ENCODE measurements at regions not wholly inside any gene's neighbourhood (a gene's known extent, or its start where the extent isn't known, plus 50 kb on each side); places are given as distances from the start of the nearest gene placed in this dataset.
A peak's percentile ranks its signal among the peaks of the same experiment; 100 is the strongest.

DNA sequence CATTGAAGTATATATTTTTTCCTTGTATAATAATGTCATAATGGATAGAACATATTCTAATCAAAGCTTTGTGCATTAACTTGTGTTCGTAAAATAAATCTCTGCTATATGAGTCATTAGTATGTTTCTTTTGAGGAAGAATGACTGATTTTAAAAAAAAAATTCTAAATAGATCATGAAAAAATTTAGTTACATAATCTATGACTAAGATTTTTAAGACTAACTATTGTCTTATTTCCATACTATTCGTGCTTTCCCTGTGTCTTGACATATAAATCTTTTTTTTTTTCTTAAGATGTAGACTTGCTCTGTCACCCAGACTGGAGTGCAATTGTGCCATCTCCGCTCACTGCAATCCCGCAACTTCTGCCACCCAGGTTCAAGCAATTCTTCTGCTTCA lies 226.1 kb downstream of the DSEL start:
- DNase-seq (ENCODE audit: low read depth, low spot score), result no peak

DNA sequence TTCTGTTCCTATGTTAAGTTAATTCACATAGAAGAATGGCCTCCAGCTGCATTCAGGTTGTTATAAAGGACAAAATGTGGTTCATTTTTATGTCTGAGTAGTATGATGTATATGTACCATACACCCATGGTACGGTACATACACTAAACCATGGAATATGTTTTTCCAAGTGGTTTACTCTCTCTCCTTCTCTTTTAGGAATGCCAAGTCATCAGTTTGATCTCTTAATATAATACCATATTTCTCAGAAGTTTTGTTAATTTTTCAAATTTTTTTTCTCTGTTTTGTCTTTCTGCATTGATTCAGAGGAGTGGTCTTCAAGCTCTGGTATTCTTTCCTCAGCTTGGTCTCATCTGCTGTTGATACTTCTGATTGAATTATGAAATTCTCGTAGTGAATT lies 230.9 kb downstream of the DSEL start:
- DNase-seq (ENCODE audit: low read depth, low spot score), result no peak

DNA sequence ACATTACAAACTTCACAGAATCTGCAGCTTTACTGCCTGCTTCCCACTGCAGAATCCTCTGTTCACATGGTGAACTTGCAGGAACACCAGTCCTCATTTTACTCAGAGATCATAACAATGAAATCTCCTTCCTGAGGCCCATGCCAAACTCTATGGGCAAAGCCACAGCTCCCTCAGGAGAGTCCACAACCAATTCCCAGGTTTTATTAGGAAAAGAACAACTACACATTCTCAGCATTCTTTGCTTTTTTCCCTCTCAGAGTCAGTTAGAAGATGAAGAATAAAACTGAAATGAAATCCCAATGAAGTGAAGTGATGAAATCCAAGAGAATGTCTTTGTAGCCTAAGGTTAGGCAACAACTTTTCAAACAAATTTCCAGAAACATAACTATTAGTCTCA lies 233.7 kb downstream of the DSEL start:
- no peak for DNase-seq (ENCODE audit: low read depth, low spot score)

DNA sequence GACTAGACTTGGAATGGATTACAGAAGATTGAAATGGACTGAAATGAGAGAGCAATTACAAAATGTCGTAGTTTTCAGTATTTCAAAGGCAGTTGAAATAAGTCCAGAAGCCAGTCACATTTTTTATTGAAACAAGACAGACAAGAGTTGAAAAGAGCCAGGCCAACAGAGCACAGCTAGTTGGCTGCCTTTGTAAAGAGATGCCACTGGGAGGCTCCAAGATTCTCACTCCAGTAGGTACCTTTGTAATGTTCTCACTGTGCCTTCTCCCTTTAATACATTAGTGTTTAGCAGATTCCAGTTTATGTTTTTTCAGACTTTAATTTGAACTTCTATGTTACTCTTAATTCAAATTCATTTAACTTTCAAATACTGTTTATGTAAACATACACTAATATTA lies 234.8 kb downstream of the DSEL start:
- DNase-seq (ENCODE audit: low read depth, low spot score), result no peak

DNA sequence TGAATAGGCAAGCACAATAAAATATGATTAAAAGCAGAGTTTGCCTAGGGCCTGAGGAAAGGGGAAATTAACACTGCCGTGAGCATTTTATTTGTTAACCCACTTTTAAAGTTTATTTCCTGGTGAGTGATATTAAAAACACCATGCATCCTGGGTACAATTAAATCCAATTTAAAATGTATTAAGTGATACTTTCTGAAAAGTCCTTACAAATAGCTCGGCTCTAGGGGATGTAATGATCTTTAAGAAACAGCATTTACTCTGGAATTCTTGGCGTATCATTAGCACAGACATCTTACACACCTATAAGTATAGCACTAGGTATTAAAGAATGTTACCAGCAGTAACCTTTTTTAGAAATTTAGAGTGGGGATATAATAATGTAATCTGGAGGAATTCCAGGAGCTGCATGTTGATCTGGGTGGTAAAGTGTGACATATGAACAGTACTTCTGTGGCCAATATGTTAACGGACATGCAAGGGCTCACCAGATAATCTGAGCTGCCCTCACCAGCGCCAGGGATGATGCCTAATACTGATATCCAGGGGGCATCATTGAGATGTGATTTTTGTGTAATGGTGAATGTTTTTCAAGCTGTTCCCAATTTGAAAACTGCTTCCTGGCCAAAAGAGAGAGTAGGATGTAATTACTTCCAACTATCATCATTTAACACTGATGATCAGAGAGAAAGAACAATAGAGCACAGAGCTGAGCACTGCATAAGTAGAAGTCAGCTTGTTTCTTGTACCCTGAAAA lies 235.9 kb downstream of the DSEL start:
- no peak for DNase-seq (ENCODE audit: low read depth, low spot score)

DNA sequence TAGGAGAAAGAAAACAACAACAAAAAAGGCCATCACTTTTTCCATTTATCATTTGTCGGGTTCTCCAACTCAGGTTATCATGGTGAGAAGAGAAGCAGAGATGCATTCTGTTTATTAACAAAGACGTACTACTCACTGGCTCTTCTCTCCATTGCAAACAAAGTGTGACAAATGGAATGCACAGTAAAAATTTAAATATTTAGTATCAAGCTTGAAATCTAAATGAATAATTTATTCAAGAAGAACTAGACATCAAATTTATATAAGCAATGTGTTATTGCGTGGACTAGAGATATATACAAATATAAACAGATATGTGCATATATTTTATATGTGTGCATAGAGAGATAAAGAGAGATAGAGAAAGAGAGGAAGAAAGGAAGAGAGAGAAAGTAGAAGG lies 236.5 kb downstream of the DSEL start:
- no peak for DNase-seq (ENCODE audit: low read depth, low spot score)

DNA sequence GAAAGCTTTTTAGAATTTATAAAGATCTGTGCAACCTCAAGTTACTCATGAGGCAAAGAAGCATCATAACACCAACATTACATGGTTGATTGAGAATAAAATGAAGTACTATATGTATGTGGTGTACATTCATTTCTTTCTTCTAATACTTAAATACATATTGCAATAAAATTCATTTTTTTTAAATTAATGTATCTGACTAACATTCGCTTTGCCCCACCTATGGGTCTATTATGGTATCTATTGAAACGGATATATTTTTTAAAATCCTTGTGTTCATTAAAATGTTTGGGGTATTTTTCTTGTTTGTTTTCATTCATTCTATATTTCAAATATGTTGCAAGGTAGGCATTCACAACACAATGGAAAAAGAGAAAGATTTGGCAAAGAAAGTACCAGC lies 237.5 kb downstream of the DSEL start:
- DNase-seq (ENCODE audit: low read depth, low spot score), result no peak

DNA sequence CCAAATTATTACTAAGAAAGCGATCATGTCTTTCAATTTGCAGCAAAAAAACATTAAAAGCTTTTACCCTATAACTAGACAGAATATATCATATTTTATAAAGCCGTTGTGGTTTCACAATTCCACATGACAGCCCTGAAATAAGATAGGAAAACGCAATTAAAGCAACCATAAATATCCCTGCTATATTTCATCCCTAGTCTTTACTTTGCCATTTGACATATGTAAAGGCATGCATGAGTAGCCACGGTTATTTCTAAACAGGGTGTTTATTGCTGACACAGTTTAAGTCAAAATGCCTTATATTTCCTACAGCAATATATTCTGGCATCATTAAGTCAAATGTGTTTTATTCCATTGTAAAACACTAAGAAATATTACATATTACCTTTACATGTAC lies 239.9 kb downstream of the DSEL start:
- DNase-seq (ENCODE audit: low read depth, low spot score), result no peak

DNA sequence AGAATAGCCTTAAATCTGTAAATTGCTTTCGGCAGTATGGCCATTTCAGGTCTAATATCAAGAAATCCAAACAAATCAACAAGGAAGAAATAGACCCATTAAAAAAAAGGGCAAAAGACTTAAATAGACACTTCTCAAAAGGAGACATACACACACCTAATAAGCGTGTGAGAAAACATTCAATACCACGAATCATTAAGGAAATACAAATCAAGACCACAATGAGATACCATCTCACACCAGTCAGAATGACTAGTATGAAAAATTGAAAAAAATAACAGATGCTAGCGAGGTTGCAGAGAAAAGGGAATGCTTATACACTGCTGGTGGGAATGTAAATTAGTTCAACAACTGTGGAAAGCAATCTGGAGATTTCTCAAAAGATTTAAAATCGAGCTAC lies 243.2 kb downstream of the DSEL start:
- DNase-seq (ENCODE audit: low read depth, low spot score), result no peak

DNA sequence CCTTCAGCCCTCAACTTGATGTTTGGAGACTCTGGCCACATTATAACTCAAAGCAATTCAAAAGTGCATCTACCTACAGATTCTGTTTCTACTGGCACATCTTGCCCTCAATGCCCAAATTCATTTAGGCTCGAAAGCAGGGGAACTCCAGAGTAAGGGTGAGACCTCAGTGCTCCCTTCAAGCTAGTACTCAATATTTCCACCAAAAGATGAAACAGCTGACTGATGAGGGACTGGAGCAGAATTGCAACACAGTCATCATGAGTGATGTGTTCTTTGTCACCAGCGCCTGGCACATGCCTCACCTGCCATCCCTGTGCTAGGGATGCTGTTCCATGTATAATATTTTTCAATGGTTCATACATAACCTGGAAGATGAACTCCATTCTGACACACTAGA lies 247.3 kb downstream of the DSEL start:
- DNase-seq (ENCODE audit: low read depth, low spot score), result no peak

DNA sequence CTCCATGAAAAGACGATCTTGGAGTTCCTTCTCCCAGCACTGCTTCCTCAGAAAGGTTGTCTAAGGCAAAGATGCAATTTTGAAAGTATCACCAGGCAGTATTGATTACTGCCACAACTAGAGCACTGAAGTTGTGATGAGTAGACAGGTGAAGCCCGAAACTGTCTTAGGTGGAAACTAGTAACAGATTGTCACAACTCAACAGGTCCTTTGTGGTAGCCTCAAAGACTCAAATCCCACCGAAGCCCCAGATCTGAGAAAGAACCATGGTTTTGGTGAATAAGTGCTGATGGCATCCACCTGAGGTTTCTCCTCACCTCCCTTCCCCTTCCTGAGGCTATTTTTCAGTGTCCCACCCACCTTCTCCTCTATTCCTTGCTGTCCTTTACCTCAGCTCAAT lies 248.0 kb downstream of the DSEL start:
- no peak for DNase-seq (ENCODE audit: low read depth, low spot score)

DNA sequence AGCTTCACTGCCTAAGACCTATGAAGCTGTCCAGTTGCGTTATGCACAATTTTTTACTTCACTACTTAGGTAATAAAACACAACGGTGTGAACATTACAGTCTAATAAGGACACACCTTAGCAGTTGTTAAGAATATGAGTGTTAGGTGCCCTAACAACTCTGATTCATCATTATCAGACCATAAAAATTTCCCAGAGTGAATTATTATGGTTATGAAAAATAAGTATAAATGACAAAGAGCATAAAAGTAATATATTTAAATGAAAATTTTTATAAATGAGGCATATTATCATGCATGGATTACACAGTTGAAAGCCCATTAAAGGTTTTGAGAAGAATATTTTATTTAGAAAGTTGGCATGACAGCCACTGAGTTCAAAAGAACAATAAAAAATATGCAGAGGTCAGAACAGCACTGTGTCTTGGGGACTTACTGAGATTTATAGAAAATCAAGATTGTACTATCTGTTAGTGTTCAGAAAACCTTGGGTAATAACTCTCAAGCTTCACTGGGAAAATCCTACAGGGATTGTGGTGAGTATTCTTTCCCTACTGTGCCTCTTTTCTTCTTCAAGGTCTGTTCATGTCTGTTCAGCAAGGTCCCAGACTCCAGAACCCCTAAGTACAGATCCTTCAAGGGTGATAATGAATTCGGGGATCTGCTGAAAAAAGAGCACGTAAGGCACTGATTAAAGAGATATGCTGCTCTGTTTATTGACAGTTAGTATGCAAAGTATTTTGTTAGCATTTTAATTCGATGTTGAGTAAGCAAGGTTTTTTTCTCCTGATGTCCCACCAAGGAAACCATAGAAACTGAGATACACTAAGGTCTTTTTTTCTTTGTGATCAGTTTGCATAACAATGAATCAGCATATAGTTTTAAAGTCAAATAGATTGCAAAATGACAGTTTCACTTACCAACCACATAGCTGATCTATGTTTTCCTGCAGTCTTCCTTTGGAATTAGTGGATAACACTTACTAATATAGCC lies 250.0 kb downstream of the DSEL start:
- no peak for DNase-seq (ENCODE audit: low read depth, low spot score)

DNA sequence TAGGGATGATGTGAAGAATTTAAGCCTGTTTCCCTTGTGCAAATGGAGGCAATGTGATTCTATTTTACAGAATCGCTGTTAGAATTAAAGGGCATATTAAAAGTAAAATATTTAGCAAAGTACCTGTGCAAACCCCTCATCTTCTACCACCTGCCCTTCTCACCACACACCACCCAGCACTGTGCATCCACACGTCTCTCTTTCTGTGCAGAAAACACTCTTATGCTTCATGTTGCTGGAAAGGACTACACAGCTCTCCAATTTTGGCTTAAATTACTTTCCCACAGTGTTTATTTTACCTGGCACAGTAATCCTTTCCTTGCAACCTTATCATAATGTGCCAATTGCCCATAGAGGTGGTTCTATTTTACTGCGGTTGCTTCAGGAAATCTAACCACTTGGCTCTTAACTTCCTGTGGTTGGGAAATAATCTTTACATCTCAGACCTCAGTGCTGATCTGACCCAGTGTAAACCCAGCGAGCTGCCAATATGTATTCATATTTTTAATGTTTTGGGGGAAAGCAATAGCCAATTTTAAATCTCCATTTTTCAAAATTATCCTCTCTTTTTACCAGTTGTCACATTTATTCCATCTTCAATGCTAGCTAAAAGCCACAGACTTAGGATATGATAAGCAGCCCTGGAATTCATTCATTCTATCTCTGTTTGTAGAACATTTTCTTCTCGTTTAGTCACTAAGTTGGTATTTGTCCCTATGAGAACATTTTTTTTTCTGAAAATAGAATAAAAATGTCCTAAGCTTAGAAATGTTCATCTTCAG lies 250.9 kb downstream of the DSEL start:
- DNase-seq (ENCODE audit: low read depth, low spot score), result peak; percentile 11

DNA sequence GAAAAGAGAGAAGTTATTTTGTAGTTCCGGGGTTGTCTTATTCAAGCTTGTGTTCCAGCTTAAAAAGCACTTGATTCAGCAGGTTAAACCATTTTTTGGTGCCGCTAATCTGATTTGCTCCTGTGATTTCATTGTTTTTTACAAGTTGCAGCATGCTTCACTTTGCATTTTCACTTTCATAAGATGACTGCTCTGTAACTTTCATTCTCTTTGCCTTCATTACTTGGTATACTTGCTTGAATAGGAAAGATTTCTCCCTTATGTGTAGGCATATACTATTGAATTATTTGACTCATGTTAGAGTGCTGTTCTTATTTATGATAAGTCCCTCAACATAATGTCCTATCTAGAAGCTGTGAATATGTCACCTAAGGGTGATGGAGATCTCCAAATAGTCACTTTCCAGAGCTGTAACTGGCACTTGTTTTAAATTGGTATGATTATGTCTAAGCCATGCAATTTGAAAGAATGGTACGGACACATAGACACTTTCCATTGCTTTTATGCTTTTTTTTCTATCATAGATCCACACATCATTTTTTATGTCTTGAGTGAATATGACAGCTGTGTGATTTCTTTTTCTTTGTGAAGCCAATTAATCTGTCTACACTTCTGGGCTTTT lies 254.5 kb downstream of the DSEL start:
- no peak for DNase-seq (ENCODE audit: low read depth, low spot score)

DNA sequence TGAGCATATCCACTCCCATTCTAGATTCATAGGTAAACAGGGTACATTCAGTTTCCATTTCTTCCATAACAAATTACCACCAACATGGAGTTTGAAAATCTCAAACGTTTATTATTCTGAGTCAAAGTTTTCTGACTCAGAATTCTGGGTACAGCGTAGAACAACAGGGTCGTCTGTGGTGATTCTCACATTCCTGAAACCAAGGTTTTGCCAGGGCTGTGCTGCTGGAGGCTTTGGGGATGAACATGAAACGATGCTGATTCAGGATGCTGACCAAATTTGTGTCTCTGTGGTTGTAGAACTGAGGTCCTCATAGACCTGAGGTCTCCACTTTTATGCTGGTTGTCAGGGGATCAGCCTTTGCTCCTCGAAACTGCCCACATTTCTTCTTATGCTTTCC lies 255.7 kb downstream of the DSEL start:
- no peak for DNase-seq (ENCODE audit: low read depth, low spot score)

DNA sequence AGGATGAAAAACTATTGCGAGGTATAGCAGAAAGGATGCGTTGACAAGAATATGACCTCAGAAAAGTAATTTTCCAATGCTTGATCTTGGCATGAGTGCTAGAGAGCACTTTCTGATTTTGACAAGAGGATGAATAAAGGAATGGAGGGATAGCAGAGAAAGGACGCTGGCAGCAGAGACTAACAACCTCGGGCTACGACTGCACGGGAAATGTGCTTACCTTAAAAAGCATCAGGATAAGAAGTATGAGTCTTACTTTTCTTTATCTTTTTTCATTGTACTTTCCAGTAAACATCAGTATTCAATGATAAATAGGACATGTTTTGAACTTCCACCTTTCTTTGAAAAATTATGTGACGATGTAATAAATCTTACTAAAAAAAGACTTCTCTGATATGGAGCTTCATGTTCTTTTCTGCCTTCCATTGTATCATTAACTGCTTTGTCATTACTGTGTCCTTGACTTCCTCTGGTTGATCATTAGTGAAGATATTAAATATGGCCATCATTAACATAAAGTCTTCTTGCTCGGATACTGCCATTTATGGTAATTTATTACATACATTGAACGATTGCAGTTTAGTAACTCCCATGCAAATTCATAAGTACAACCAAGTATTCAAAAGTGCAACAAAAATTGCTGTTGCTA lies 265.6 kb downstream of the DSEL start:
- no peak for DNase-seq (ENCODE audit: low read depth, low spot score)

DNA sequence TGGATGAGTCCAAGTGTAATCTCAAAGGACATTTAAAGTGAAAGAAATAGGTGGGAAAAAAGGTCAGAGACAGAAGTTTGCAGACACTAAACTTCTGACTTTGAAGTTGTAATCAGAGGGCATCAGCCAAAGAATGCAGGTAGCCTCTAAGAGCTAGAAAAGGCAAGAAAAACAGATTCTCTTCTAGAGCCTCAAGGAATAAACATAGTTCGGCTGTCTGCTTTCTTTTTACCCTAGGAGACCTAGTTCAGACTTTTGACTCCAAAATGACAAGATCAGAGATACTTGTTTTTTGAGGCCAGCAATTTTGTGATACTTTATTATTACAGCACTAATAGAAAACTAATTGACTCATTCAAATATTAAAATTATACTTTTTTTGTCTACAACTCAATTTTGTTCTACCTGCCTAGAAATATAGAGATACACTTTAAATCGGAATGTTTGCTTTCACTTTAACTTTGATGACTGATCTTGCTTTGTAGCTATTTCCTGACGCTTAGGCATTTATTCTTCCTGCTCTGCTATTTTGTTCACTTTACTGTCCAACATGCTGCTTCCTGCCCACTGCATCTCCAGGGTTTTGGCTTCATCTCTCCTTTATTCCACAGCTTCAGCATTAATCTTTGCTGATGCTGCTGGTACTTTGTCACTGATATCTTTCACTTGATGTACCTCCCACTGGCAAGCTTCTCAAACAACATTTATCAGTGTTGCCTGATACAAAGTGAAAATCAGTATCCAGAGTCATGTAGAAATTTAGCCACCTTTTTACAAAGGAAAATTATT lies 272.5 kb downstream of the DSEL start:
- no peak for DNase-seq (ENCODE audit: low read depth, low spot score)

DNA sequence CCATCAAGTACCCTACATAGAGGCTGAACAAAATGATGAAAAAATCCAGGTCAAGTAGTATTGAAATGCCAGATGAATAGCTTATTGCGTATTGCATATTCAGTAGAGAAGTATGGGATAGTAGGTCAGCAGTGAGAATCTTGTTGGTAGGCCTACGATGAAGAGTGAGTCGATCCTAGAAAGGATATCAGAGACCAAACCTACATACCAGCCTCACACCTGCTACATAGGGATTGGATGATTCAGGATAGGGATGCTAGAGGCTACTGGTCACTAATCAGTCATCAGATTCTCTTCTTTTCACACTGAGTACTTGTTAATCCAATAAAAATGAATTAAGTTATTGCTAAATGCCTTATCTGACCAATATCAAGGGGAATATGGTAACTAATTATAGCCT lies 274.5 kb downstream of the DSEL start:
- no peak for DNase-seq (ENCODE audit: low read depth, low spot score)

DNA sequence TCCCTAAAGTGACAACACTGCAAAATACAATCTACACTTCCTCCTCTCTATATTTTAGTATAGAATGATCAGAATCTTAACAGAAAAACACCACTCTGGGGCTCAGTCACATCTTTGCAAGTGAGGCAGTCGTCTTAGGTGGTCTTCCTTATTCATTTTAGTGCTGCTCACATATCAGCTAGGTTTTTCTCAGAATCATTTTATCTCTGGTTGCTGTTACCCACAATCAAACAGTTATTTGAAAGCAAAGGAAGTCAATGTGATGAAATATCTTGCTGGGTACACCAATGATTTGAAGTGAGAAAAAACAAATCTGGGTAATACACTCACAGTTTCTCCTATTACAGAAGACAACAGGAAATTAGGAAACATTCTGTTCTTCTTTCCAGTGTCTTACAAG lies 275.2 kb downstream of the DSEL start:
- DNase-seq (ENCODE audit: low read depth, low spot score), result no peak

DNA sequence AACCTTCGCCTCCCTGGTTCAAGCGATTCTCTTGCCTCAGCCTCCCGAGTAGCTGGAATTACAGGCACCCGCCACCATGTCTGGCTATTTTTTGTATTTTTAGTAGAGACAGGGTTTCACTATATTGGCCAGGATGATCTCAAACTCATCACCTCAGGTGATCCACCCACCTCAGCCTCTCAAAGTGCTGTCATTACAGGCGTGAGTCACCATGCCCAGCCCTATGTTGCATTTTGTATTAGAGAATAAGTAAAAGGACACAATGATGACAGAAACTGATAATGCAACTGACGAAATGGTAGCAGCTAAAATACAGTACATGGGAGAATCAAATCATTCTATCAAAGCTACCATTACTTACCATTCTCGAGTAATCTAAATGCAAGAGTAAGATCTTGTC lies 276.7 kb downstream of the DSEL start:
- no peak for DNase-seq (ENCODE audit: low read depth, low spot score)

All from brain pericyte (primary cell).